NCI-H2171 treated with DMSO at 0.1 percent for 48 hours (cell line): ENCODE measurements at regions not wholly inside any gene's neighbourhood (a gene's known extent, or its start where the extent isn't known, plus 50 kb on each side); places are given as distances from the start of the nearest gene placed in this dataset.

Experiments used
- DNase-seq: peaks from one replicate; lab custom pipeline; 2025; lab: John Stamatoyannopoulos, UW

GRCh38 chr7:156178857-156179256, 366.6 kb upstream of the SHH start:
- DNase-seq: no peak

- no peak for DNase-seq
Measured at GRCh38 chr7:156178214-156178613, 366.0 kb upstream of the SHH start.

- DNase-seq: no peak
Measured at GRCh38 chr7:156177422-156178055, 365.3 kb upstream of the SHH start.

DNA sequence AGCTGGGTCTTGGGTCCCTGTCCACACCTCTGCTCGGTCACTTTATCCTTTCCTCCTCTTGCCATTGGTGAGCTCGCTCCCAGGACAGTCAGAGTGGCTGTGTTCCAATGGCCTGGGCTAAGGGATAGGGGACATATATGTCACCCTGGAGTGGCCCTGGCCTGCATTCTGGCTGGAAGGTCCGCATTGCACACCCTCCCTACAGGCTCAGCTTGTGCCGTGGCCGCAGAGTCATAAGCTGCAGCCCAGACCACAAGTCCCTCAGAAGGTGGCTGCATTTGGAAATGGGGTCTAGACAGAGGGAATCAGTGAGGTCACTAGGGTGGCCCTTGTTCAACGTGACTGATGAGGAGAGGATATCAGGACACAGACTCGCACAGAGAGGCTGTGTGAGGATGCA, 363.8 kb upstream of the SHH start:
- no peak for DNase-seq

DNA sequence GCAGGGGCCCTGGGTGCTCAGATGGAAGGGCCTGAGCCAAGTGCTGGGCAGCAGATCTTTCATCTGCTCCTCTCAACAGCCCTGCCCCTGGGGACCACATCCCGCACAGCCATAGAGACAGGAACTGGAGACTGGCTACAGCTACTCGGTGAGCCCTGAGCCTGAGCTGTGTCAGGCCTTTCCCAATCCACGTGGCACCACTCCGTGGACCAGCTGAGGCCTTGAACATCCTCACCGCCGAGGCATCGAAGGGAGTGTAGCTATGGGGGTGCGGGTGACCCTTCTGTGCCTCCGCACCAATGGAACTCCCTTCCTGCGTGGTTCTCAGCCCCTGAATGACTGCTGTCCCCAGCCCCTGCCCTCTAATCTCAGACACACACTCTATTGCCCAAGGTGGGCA, 362.7 kb upstream of the SHH start:
- DNase-seq: no peak

DNA sequence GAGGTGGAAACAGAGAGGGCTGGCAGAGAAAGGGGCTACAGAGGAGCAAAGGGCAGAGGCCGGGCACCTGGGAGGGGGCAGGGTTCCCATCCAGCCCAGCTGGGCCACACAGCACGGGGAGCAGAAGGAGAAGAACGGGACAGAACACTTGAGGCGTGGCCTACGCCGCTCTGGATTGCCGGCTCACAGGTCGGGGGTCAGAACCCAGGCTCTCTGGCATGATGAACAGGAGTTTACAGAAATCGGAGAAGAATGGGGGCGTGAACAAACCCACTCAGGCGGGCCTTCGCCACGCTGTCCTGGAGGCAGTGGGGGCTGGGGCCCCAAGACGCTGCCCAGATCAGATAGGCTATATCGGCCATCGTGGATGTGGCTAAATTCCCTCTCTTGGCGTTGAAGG, 362.2 kb upstream of the SHH start:
- DNase-seq: no peak

- no peak for DNase-seq
Measured at GRCh38 chr7:156173748-156174353, 361.6 kb upstream of the SHH start.

GRCh38 chr7:156173346-156173745, 361.1 kb upstream of the SHH start:
- no peak for DNase-seq

GRCh38 chr7:156172638-156173037, 360.4 kb upstream of the SHH start:
- DNase-seq: no peak

DNA sequence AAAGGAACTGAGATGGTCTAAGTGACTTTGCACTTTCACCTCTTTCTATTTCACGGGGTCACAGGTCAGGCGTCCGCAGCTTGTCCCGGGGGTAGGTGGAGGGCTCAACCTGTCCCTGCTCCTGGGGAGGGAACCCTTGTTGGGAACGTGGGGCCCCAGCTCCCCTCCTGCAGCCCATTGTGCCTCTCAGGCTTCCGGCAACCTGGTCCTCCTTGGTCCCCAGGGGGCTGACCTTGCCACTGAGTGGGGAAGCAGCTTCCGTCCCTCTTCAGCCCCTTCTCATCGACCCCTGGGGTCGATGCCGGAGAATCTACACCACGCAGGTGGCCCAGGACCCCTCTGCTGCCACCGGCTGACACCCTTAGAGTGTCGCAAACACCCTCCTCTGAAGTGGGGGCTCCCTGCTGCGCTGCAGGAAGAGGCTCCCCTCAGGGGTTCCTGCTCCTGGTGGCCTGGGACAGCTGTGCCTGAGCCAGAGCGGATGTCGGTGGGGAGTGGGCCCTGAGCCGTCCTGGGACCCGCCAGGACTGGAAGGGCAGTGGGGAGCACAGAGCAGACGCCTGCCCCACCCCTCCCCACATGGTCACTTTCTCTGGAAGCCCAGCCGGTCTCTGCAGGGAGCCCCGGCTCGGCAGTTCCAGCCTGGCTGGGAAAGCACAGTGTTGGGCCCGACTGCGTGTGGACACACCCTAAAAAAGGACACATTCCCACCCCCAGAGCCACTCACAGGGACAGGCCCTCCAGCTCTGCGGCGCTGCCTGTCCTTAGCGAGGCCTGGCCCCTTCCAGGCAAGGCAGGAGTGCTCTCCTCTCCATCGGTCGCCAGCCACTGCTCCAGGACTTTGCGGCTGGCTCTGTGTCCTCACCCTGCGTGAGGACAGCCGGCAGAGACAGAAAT, 357.5 kb upstream of the SHH start:
- no peak for DNase-seq

GRCh38 chr7:156168434-156168833, 356.2 kb upstream of the SHH start:
- DNase-seq: no peak

DNA sequence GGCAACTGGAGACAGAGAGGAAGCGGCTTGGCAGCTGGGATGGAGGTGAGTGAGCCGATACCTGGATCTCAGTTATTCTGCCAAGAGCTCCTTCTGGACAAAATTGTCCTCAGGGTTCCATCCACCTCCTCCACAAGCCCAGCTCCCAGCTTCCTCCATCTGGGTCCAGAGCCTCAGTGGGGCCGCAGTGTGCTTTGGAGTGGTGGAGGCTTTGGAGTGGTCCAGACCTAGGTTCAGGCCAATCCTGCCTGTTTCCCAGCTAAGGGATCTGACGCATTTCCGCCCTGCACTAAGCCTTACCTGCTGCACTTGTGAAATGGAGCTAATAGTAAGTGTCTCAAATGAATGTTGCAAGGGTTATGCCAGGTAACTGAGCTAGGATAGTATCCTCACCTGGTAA, 355.7 kb upstream of the SHH start:
- DNase-seq: no peak

- no peak for DNase-seq
Measured at GRCh38 chr7:156167417-156167807, 355.1 kb upstream of the SHH start.

DNA sequence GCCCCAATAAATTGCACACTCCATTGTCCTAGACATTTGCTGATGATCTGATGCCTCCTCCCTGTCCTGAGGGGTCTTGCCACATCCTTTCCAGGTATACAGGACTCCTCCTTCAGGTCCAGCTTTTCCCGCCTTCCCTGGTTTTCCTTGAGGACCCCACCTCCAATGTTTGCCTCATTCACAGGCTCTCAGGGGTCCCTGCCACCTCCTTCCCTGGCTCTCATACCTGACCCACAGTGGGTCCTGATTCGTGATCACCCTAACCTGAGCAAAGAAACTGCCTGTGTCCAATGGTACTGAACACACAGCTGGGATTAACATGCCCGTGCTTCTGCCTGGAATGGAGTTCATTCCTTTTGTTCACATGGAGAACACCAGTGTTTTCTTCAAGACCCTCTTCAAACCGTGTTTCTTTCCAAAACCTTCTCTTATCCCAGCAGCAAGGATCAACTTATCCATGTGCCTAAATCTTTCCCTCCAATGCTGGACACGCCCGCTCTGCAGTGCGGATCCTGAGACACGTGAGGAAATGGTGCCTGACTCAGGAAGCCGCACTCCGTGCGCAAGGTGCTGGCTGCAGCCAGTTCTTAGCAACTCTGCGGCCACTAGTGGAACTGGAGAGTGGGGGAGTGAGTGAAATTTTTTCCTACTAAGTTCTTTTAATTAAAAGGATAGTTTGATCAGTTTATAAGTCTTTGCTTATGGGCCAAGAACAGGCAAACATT, 354.6 kb upstream of the SHH start:
- no peak for DNase-seq

DNA sequence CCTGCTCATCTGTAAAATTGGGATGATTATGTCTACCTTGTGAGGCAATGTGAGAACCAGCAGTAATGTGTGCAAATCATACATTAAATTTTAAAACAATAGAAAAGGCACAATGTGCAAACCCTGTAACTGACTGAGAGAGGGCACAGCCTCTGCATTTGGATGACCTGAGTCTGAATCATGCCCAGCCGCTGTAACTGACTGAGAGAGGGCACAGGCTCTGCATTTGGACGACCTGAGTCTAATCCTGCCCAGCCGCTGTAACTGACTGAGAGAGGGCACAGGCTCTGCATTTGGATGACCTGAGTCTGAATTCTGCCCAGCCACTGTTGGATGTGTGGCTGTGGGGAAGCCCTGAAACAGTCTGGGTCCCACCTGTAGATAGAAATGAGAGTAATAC, 351.5 kb upstream of the SHH start:
- DNase-seq: no peak

DNA sequence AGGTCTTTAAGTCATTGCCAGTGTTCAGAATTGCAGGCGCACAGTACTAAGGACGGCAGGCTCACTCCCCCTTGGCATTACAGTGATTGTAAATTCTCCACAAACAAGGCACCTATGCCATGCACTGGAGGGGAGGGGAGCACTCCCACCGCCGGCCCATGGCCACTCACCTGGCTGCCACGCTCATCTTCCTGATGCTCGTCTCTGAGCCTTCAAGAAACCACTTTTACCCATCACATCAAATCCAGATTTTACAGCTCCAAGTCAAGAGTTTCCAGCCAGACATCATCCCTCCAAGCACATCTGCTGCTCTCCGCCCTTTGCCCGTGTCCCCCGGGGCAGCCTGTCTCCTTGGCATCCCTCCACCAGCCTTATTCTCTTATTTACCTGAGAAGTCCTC, 350.2 kb upstream of the SHH start:
- DNase-seq: peak; percentile 13

DNA sequence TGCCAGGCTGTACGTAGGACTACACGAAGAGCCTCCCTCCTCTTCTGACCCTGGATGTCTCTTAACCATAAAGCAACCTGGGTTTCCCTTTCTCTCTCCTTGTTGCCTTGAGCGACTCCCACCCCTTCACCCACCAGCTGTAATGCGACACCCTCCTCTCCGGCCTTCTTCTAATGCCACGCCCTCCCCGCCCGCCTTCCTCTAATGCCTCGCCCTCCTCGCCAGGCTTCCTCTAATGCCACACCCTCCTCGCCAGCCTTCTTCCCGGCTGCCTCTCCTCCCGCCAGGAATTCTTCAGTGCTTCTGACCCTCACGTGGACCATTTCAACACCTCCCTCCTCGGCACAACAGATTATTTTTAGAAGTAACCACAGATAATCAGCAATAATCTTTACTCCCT, 348.5 kb upstream of the SHH start:
- DNase-seq: peak; percentile 42

DNA sequence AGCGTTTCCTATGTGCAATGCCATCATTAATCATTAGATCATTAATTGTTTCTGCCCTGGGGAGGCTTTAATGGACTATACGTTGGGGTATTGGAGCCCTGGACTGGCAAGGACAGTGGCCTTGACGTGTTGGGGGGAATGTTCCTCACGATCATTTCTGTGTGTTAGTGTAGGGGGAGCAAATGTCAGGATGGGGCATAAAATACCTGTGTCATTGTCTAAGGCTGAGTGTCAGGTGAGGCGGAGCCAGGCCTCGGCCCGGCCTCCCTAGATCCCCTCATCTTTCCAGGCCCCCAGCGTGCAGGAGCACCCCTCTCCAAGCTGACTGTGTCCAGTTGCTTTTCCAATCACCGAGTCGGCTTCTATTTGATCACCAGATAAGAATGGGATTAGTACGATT, 346.4 kb upstream of the SHH start:
- no peak for DNase-seq

DNA sequence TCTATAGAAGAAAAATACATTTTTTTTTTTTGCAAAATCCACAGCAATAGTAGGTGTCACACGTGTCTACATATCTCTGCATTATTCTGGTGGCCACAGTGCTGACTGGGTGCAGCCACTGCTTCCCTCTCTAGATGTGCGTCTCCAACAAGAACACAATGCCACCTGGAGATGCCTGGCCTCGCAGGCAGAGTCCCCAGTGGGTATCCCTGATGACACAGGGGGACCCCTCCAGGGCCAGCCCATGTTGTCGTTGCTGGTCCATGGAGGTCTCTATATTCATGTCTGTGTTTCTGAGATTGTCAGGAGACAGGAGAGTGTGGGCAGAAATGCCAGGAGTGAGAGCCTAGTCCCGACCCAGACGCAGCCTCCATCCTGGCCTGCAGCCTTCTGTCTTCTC, 345.9 kb upstream of the SHH start:
- DNase-seq: no peak

DNA sequence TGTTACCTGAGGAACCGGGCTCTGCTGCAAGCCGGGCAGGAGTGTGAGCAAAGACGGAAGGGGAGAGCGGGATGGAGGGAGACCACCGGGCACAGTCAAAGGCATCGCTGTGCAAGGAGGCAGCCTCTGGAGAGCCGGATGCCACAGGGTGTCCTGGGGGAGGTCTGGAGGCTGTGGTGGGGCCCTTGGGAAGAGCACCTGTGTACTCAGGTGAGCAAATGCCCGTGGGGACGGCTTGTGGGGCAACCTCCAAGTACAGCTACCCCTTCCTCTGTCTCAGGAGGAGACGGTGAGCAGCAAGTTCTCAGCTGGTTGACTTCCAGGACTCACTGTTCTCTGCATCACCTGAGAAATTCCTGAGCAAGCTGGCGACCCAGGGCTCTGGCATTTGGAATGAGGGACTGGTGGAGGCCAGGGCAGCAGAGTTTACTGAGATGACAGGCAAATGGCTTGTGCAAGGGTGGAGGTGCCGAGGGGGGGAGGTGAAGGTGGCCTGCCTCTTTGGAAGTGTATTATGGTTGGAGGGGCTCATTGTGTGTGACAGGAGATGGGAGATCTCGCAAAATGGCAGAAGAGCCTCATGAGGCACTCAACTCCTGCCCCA, 345.2 kb upstream of the SHH start:
- DNase-seq: no peak

DNA sequence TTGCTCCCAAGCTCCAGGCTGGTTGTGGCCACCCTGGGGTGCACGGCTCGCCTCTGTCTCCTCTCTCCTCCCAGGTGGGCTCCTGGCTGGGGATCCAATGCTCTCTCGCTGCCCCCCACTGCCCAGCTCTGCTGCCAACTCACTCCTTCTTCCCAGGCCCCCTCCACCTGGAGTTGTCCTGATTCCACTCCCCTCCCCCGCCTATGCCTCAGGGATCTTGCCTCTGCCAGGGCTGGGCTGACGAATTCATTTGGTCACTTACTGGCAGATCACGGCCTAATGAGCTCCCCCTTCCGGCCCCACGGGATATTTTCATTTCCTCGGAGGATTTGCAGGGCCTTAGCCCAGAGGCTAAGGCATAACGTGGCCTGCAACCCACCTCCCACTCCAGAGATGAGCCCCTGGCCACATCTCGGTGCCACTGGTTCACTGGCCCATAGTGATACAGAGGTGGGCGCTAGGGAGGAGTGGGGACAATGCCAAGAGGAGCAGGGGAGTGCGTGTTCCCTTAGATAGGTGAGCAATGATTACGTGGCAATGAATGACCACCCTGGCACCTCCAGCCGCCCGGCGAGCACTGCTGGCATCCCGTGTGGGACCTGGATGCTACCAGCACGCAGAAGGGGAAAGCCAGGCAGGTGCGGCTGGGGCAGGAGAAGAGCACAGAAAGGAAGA, 344.6 kb upstream of the SHH start:
- DNase-seq: no peak
